ENCODE measurements at regions not wholly inside any gene's neighbourhood (a gene's known extent, or its start where the extent isn't known, plus 50 kb on each side); places are given as distances from the start of the nearest gene placed in this dataset.

DNA sequence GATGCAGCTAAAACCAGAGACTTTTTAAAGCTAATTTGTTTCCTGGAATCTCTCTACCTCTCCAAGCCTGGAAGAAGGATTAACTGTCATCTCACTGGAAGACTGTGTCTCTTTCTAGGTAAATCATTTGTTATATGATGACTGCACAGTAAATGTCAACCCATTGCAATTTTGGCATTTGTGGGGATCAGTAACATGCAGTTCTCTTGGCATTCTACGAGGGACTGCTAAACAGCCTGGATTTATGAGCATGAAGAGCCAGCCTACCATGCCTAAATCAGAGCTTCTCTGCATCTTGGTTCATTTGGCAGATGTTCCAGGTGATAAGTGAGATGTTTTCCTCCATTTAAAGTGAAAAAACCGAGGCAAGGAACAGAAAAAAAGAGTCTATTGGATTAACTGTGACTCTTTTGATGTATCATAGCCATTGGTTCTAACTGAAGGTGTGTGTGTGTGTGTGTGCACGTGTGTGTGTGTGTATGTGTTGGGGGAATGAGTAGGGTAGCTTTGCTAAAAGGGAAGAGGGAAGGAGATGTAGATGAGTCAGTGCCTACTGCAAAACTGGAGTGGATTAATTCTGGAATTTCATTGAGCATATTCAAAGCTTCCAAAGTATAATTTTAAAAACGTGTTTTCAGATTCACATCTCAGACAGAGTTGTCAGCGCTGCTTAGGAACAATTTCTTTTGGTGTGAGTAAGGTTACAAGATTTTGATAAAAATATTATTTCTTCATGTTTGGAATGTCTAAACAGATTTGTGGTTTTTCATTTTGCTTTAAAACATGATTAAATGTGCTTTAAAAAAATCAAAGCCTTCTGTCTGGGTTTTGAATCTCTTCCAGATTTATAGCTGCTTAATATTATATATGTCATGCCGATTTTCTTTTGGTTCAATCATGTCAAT is 123.2 kb upstream of the LNX1 start:
- TF ChIP-seq EZH2 (IDR thresholded peaks at IDR 0.05; ENCODE audit: borderline replicate concordance, low read depth, low read length, poor library complexity, severe bottlenecking), result no peak
- TF ChIP-seq, protein P1, sequence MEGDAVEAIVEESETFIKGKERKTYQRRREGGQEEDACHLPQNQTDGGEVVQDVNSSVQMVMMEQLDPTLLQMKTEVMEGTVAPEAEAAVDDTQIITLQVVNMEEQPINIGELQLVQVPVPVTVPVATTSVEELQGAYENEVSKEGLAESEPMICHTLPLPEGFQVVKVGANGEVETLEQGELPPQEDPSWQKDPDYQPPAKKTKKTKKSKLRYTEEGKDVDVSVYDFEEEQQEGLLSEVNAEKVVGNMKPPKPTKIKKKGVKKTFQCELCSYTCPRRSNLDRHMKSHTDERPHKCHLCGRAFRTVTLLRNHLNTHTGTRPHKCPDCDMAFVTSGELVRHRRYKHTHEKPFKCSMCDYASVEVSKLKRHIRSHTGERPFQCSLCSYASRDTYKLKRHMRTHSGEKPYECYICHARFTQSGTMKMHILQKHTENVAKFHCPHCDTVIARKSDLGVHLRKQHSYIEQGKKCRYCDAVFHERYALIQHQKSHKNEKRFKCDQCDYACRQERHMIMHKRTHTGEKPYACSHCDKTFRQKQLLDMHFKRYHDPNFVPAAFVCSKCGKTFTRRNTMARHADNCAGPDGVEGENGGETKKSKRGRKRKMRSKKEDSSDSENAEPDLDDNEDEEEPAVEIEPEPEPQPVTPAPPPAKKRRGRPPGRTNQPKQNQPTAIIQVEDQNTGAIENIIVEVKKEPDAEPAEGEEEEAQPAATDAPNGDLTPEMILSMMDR (conservative IDR thresholded peaks at IDR 0.05; ENCODE audit: low read depth, low read length), result no peak
